ENCODE measurements at regions not wholly inside any gene's neighbourhood (a gene's known extent, or its start where the extent isn't known, plus 50 kb on each side); places are given as distances from the start of the nearest gene placed in this dataset.

DNA sequence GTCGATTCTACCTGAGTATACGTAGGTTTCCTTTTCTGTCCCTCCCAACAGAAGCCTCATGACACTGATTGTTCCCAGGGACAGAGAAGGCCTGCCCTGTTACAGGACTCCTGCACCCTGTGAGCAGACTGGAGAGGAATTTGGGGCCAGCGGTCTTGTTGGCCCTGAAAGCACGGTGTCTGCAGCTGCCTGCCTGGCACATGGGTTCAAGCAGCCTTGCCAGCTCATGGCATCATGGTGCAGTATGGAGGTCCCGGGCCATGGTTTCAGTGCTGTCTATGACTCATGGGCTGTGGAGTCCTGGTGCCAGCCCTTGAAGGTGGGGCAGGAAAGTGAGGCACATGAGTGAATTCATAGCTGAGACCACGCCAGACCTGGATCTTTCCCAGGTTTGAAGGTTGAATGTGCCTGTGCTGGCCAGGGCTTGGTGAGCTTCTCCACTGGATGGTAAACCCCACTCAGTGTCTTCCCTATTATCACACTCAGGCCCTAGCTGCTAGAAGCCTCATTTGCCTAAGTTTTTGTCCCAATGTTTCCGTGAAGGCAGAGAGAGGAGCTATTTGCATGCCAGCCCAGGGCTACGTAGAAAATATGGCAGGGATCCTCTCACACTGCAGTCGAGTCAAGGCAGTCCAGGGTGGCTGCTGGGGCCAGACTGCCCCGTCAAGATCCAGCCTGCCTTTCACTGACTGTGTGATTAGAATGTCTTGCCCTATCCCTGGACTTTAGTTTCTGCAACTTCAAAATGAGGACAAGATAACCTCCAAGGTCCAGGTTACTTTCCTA is 277.2 kb upstream of the CCL2 start:
- H4K20me1 ChIP-seq (ENCODE audit: insufficient read depth, low read length): no peaks in the 10 kb centered on the region
- H3K4me2 ChIP-seq (replicated peaks; ENCODE audit: extremely low read depth, low read length, poor library complexity, severe bottlenecking): no peak overlapping the region
- DNase-seq: no peak
- Mint-ChIP-seq H3K4me1 (peaks cover 34% of the 10 kb centered on the region), H3K27me3 (ENCODE audit: low read depth in 3 of 3) (peaks cover 0 to 5% (median 4%) of the 10 kb centered on the region in 3 donors), H3K9me3 (no peaks in the 10 kb centered on the region), H3K4me3 (no peak overlapping the region), H3K27ac (peak overlapping the region in 1 of 7 donors; percentile 37), H3K36me3 (no peaks in the 10 kb centered on the region)
- no peak overlapping the region for H3K27ac ChIP-seq (ENCODE audit: low read depth in 1 of 2, low read length in 2 of 2)
- no peaks in the 10 kb centered on the region for H3K79me2 ChIP-seq (ENCODE audit: insufficient read depth, low read length)
- intact Hi-C loops (cut with micrococcal nuclease): no loop called here
- WGBS (ENCODE audit: insufficient coverage): 94% methylated on average over 7 of the region's 10 CpGs
- no peak overlapping the region for H3K9ac ChIP-seq (ENCODE audit: insufficient read depth, low read length, poor library complexity, severe bottlenecking)
- TF ChIP-seq, protein P1, sequence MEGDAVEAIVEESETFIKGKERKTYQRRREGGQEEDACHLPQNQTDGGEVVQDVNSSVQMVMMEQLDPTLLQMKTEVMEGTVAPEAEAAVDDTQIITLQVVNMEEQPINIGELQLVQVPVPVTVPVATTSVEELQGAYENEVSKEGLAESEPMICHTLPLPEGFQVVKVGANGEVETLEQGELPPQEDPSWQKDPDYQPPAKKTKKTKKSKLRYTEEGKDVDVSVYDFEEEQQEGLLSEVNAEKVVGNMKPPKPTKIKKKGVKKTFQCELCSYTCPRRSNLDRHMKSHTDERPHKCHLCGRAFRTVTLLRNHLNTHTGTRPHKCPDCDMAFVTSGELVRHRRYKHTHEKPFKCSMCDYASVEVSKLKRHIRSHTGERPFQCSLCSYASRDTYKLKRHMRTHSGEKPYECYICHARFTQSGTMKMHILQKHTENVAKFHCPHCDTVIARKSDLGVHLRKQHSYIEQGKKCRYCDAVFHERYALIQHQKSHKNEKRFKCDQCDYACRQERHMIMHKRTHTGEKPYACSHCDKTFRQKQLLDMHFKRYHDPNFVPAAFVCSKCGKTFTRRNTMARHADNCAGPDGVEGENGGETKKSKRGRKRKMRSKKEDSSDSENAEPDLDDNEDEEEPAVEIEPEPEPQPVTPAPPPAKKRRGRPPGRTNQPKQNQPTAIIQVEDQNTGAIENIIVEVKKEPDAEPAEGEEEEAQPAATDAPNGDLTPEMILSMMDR (IDR thresholded peaks at IDR 0.05): no peak
- H3K36me3 ChIP-seq (replicated peaks in 1 of 2; ENCODE audit: control insufficient read depth in 1 of 2, insufficient read depth in 2 of 2, low read length in 2 of 2): no peaks in the 10 kb centered on the region
- H3K9me3 ChIP-seq (replicated peaks in 1 of 2; ENCODE audit: control insufficient read depth in 1 of 2, insufficient read depth in 1 of 2, low read length in 2 of 2): no peaks in the 10 kb centered on the region
- H3K4me3 ChIP-seq (replicated peaks in 1 of 3; ENCODE audit: low read depth in 2 of 3, low read length in 3 of 3): no peak overlapping the region
- peaks cover 32 to 35% of the 10 kb centered on the region in 2 donors for H3K4me1 ChIP-seq (ENCODE audit: control insufficient read depth in 1 of 2, insufficient read depth in 2 of 2, low read length in 2 of 2)
- H2AFZ ChIP-seq (ENCODE audit: insufficient read depth, low read depth, low read length, poor library complexity, severe bottlenecking): no peak overlapping the region
- no peaks in the 10 kb centered on the region for H3K27me3 ChIP-seq (ENCODE audit: control insufficient read depth in 2 of 2, insufficient read depth in 2 of 2, low read length in 2 of 2)

DNA sequence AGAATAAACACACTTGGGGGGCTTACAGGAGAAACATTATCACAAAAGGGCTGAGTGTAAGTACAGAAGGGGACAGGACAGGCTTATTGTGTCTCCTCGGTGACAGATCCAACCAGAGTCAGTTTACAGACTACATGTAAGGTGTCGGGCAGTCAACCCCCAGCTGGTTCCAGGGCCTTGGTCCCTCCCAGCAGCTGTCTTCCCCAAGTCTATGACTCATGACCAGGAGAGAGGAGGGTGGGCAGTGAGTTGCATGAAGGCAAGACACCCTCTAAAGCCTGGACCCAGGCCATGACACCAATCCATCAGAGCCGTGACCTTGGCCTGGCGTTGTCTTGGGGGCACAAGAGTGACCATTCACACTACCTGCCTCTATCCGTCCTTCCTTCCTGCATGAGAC is 276.2 kb upstream of the CCL2 start:
- Histone ChIP-seq H3K27me3 (ENCODE audit: control insufficient read depth in 2 of 2, insufficient read depth in 2 of 2, low read length in 2 of 2) (no peaks in the 10 kb centered on the region), H3K79me2 (ENCODE audit: insufficient read depth, low read length) (no peaks in the 10 kb centered on the region), H2AFZ (ENCODE audit: insufficient read depth, low read depth, low read length, poor library complexity, severe bottlenecking) (no peak overlapping the region), H3K27ac (ENCODE audit: low read depth in 1 of 2, low read length in 2 of 2) (no peak overlapping the region), H3K9me3 (replicated peaks in 1 of 2; ENCODE audit: control insufficient read depth in 1 of 2, insufficient read depth in 1 of 2, low read length in 2 of 2) (no peaks in the 10 kb centered on the region), H3K4me2 (replicated peaks; ENCODE audit: extremely low read depth, low read length, poor library complexity, severe bottlenecking) (no peak overlapping the region), H3K4me1 (ENCODE audit: control insufficient read depth in 1 of 2, insufficient read depth in 2 of 2, low read length in 2 of 2) (peaks cover 32 to 35% of the 10 kb centered on the region in 2 donors), H3K36me3 (replicated peaks in 1 of 2; ENCODE audit: control insufficient read depth in 1 of 2, insufficient read depth in 2 of 2, low read length in 2 of 2) (no peaks in the 10 kb centered on the region), H3K4me3 (replicated peaks in 1 of 3; ENCODE audit: low read depth in 2 of 3, low read length in 3 of 3) (no peak overlapping the region), H3K9ac (ENCODE audit: insufficient read depth, low read length, poor library complexity, severe bottlenecking) (no peak overlapping the region), H4K20me1 (ENCODE audit: insufficient read depth, low read length) (no peaks in the 10 kb centered on the region)
- 100% methylated on average over 5 of the region's 5 CpGs for WGBS (ENCODE audit: insufficient coverage)
- Mint-ChIP-seq H3K4me1 (peaks cover 35% of the 10 kb centered on the region), H3K27me3 (ENCODE audit: low read depth in 3 of 3) (peaks cover 0 to 4% (median 3%) of the 10 kb centered on the region in 3 donors), H3K36me3 (no peaks in the 10 kb centered on the region), H3K27ac (no peak overlapping the region), H3K9me3 (no peaks in the 10 kb centered on the region), H3K4me3 (no peak overlapping the region)
- no peak for DNase-seq
- TF ChIP-seq, protein P1 (IDR thresholded peaks at IDR 0.05): no peak
- intact Hi-C loops (cut with micrococcal nuclease): no loop called here

Data from CD14-positive monocyte (primary cell).